Hepatocyte (in vitro differentiated cells): ENCODE measurements at regions not wholly inside any gene's neighbourhood (a gene's known extent, or its start where the extent isn't known, plus 50 kb on each side); places are given as distances from the start of the nearest gene placed in this dataset.

Source experiments
- DNase-seq: peaks from one replicate; pipeline ENCODE4 v3.0.0-alpha.2; 2016; ENCODE audit warnings: low spot score
- H2AFZ ChIP-seq: fragments of 200-600 bp; sonication (generic); 2 replicates; pipeline ENCODE4 v1.6.0; 2016; ENCODE audit warnings: antibody characterized with exemption, mild to moderate bottlenecking
- H3K27ac ChIP-seq: fragments of 200-600 bp; sonication (generic); 2 replicates; pipeline ENCODE4 v1.5.1; 2016; ENCODE audit warnings: mild to moderate bottlenecking
- H3K27me3 ChIP-seq: fragments of 200-600 bp; sonication (generic); 2 replicates; pipeline ENCODE4 v1.6.1; 2016
- H3K36me3 ChIP-seq: fragments of 200-600 bp; sonication (generic); replicated peaks from 2 replicates; pipeline ENCODE4 v1.5.1; 2016; ENCODE audit warnings: low read depth; ENCODE audit not compliant: insufficient read depth
- H3K4me1 ChIP-seq: fragments of 200-600 bp; sonication (generic); 2 replicates; pipeline ENCODE4 v1.5.1; 2016; ENCODE audit warnings: mild to moderate bottlenecking, moderate library complexity; ENCODE audit not compliant: insufficient read depth
- H3K4me2 ChIP-seq: fragments of 200-600 bp; sonication (generic); 2 replicates; pipeline ENCODE4 v1.6.0; 2016
- H3K4me3 ChIP-seq: fragments of 200-600 bp; sonication (generic); 2 replicates; pipeline ENCODE4 v1.5.1; 2016; ENCODE audit warnings: mild to moderate bottlenecking
- H3K79me2 ChIP-seq: fragments of 200-600 bp; sonication (generic); 2 replicates; pipeline ENCODE4 v1.6.0; 2017; ENCODE audit warnings: mild to moderate bottlenecking
- H3K9me2 ChIP-seq: fragments of 200-600 bp; sonication (generic); replicated peaks from 2 replicates; pipeline ENCODE4 v1.6.0; 2017; ENCODE audit warnings: mild to moderate bottlenecking; ENCODE audit not compliant: insufficient read depth
- H3K9me3 ChIP-seq: fragments of 200-600 bp; sonication (generic); 2 replicates; pipeline ENCODE4 v1.5.1; 2016; ENCODE audit warnings: low read depth, mild to moderate bottlenecking
- H4K20me1 ChIP-seq: fragments of 200-600 bp; sonication (generic); 2 replicates; pipeline ENCODE4 v1.6.0; 2016; ENCODE audit warnings: mild to moderate bottlenecking; ENCODE audit not compliant: insufficient read depth, poor library complexity, severe bottlenecking
- EZH2 ChIP-seq: fragments of 200-600 bp; sonication (generic); IDR thresholded peaks from 2 replicates; pipeline ENCODE4 v1.6.1; 2016; ENCODE audit warnings: antibody characterized with exemption, mild to moderate bottlenecking, borderline replicate concordance
- EZH2phosphoT487 ChIP-seq: fragments of 200-600 bp; sonication (generic); IDR thresholded peaks from one replicate; pipeline ENCODE4 v1.6.1; 2018; ENCODE audit warnings: antibody characterized with exemption, mild to moderate bottlenecking, low read depth, moderate library complexity; ENCODE audit not compliant: unreplicated experiment, severe bottlenecking
- WGBS: methylation state at CpG from one replicate; pipeline ENCODE4 v1.1.6; 2016; ENCODE audit warnings: low lambda C conversion rate; ENCODE audit errors: missing lambda C conversion rate; 5-methylcytosine and 5-hydroxymethylcytosine counted together
- TF ChIP-seq, protein P1 (sequence below): fragments of 200-600 bp; sonication (generic); IDR thresholded peaks from 2 replicates; pipeline ENCODE4 v1.5.1; 2016; ENCODE audit warnings: antibody characterized with exemption, mild to moderate bottlenecking; ENCODE audit not compliant: poor library complexity

DNA sequence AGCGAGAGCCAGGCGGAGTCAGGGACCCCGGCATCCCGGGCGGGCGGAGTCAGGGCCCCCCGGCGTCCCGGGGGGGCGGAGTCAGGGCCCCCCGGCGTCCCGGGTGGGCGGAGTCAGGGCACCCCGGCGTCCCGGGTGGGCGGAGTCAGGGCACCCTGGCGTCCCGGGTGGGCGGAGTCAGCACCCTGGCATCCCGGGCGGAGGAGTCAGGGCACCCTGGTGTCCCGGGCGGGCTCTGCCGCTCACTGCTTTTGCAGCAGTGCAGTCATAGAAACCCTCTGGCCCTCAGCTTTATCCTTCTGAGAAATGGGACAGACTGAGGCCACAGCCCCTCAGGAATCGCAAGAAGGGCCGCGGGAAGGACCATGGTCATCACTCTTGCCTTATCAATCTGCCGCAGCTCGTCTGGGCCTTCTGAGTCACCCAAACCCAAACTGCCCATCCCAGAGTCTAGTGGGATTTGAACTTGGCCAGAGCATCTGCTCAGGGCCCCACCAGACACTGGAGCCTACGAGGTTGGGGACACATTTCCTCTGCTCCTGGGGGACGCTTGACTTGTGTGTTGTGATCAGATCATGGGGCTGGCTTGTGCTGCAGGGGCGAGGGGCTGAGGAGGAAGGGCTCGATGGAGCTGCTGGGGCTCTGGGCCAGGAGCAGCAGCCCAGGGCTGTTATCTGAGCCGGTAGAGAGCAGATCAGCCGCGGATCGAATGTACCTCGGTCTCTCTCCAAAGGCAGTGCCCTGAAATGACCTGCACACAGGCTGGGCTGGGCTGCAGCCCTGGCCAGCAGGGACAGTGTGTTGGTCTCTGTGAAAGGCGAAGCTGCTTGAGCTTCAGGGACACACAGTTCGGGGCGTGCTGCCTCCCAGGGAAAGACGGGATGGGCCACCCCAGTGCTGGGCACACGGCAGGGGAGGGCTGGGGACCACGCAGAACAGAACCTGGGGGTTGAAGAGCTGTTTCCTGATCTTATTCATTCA is 290.1 kb upstream of the HDAC4 start:
- no peaks in the 10 kb centered on the region for H3K79me2 ChIP-seq
- no peak overlapping the region for H2AFZ ChIP-seq
- no peaks in the 10 kb centered on the region for H3K36me3 ChIP-seq
- no peaks in the 10 kb centered on the region for H3K9me3 ChIP-seq
- no peak overlapping the region for H3K4me2 ChIP-seq
- H3K9me2 ChIP-seq = no peaks in the 10 kb centered on the region
- H3K27ac ChIP-seq = no peak overlapping the region
- no peak overlapping the region for H3K4me3 ChIP-seq
- TF ChIP-seq, protein P1, sequence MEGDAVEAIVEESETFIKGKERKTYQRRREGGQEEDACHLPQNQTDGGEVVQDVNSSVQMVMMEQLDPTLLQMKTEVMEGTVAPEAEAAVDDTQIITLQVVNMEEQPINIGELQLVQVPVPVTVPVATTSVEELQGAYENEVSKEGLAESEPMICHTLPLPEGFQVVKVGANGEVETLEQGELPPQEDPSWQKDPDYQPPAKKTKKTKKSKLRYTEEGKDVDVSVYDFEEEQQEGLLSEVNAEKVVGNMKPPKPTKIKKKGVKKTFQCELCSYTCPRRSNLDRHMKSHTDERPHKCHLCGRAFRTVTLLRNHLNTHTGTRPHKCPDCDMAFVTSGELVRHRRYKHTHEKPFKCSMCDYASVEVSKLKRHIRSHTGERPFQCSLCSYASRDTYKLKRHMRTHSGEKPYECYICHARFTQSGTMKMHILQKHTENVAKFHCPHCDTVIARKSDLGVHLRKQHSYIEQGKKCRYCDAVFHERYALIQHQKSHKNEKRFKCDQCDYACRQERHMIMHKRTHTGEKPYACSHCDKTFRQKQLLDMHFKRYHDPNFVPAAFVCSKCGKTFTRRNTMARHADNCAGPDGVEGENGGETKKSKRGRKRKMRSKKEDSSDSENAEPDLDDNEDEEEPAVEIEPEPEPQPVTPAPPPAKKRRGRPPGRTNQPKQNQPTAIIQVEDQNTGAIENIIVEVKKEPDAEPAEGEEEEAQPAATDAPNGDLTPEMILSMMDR = no peak
- TF ChIP-seq EZH2 (no peak), EZH2phosphoT487 (no peak)
- no peaks in the 10 kb centered on the region for H3K4me1 ChIP-seq
- no peaks in the 10 kb centered on the region for H4K20me1 ChIP-seq
- H3K27me3 ChIP-seq = no peaks in the 10 kb centered on the region
- DNase-seq = no peak
- WGBS = 92% methylated on average over 27 of the region's 46 CpGs

DNA sequence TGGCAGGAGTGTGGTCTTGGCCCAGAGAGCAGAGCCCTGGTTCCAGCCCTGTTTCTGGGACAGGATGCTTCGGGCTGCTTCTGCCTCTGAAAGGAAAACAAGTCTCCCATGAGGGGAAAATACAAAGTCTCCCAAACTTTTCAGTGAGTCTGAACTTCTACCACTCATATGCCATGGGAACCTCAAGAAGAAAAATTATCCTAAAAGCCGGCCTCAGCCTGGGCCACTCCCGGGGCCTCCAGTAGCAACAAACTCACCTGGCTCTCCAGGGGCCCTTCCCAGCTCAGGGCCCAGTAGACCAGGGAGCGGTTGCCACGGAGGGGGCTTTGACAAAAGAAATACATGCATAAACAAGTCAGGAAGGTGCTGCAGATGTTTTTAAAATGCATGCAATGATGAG is 289.2 kb upstream of the HDAC4 start:
- no peak overlapping the region for H2AFZ ChIP-seq
- no peaks in the 10 kb centered on the region for H4K20me1 ChIP-seq
- H3K9me2 ChIP-seq = no peaks in the 10 kb centered on the region
- H3K4me2 ChIP-seq = no peak overlapping the region
- H3K79me2 ChIP-seq = no peaks in the 10 kb centered on the region
- H3K4me3 ChIP-seq = no peak overlapping the region
- H3K36me3 ChIP-seq = no peaks in the 10 kb centered on the region
- TF ChIP-seq, protein P1 = no peak
- TF ChIP-seq EZH2phosphoT487 (no peak), EZH2 (no peak)
- no peaks in the 10 kb centered on the region for H3K9me3 ChIP-seq
- H3K27ac ChIP-seq = no peak overlapping the region
- WGBS = 88% methylated on average over 5 of the region's 5 CpGs
- H3K27me3 ChIP-seq = no peaks in the 10 kb centered on the region
- no peaks in the 10 kb centered on the region for H3K4me1 ChIP-seq
- DNase-seq = no peak

DNA sequence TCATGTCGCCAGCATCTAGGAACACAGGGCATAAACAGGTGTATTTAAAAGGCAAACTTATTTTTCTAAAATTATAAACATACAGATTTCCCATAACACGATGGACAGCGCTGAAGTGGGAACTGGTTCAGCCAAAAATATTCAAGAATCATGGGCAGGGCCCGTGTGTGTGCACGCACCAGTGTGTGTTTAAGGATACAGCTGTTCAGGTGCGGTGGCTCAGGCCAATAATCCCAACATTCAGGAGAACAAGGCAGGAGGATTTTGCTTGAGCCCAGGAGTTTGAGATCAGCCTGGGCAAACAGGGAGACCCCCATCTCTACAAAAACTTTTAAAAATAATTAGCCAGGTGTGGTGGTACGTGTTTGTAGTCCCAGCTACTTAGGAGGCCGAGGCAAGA is 288.6 kb upstream of the HDAC4 start:
- no peaks in the 10 kb centered on the region for H3K79me2 ChIP-seq
- no peak overlapping the region for H2AFZ ChIP-seq
- 89% methylated on average over 8 of the region's 8 CpGs for WGBS
- H3K4me3 ChIP-seq = no peak overlapping the region
- no peaks in the 10 kb centered on the region for H3K4me1 ChIP-seq
- H3K36me3 ChIP-seq = no peaks in the 10 kb centered on the region
- H3K4me2 ChIP-seq = no peak overlapping the region
- no peak for DNase-seq
- H3K9me3 ChIP-seq = no peaks in the 10 kb centered on the region
- H3K9me2 ChIP-seq = no peaks in the 10 kb centered on the region
- TF ChIP-seq EZH2phosphoT487 (no peak), EZH2 (no peak)
- TF ChIP-seq, protein P1 = no peak
- no peaks in the 10 kb centered on the region for H3K27me3 ChIP-seq
- no peak overlapping the region for H3K27ac ChIP-seq
- no peaks in the 10 kb centered on the region for H4K20me1 ChIP-seq
